Uterus (tissue), 2 donors: ENCODE measurements at regions not wholly inside any gene's neighbourhood (a gene's known extent, or its start where the extent isn't known, plus 50 kb on each side); places are given as distances from the start of the nearest gene placed in this dataset.

ENCODE experiments used
- CTCF ChIP-seq, 4 experiments: fragments of 200-600 bp in 2 of 4; fragments of 450-650 bp in 2 of 4; sonication (generic) in 2 of 4; IDR thresholded peaks; one replicate each; pipeline ENCODE4 v1.5.1; 2016 to 2019; ENCODE audit warnings: antibody characterized with exemption in 4 of 4, mild to moderate bottlenecking in 2 of 4, moderate library complexity in 1 of 4
- POLR2A ChIP-seq, 2 donors: fragments of 450-650 bp; IDR thresholded peaks; one replicate each; pipeline ENCODE4 v1.6.1; 2016; ENCODE audit warnings: antibody characterized with exemption in 2 of 2, mild to moderate bottlenecking in 1 of 2, moderate library complexity in 1 of 2

DNA sequence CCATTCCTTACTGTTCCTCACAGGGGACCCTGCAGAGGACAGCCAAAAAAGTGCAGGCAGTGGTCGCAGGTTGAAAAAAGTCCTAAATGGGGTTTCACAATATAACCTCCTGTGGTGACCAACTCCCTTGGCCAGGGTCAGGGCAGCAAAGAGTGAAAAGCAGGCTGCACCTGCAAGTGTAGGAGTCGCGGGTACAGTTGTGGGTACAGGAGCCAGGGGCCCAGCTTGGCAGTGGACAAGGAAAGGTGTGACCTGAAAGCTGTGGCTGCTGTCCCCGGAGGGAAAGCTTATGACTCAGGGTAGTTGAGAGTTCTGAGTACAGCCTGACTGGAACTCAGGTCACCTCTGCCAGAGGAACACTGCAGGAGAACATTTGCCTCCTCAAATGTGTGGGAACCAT, 1114.1 kb downstream of the ROBO2 start:
- TF ChIP-seq CTCF (IDR thresholded peaks at IDR 0.05) (no peak), POLR2A (IDR thresholded peaks at IDR 0.05) (no peak)
